GM23338 (cell line): ENCODE measurements at regions not wholly inside any gene's neighbourhood (a gene's known extent, or its start where the extent isn't known, plus 50 kb on each side); places are given as distances from the start of the nearest gene placed in this dataset.

Source experiments
- ATAC-seq: fragments of 200-7000 bp; cut with Tn5 transposase; 3 replicates; pipeline ENCODE4 v1.9.1; 2020
- DNase-seq: peaks from one replicate; pipeline ENCODE4 v3.0.0-alpha.2; 2015; ENCODE audit warnings: low spot score
- H2AFZ ChIP-seq: fragments of 200-600 bp; sonication (generic); 2 replicates; pipeline ENCODE4 v1.8.0; 2016; ENCODE audit warnings: antibody characterized with exemption, mild to moderate bottlenecking, moderate library complexity
- H3F3A ChIP-seq: fragments of 200-600 bp; sonication (generic); replicated peaks from 2 replicates; pipeline ENCODE4 v1.8.0; 2017; ENCODE audit warnings: antibody characterized with exemption, mixed run types, low read depth
- H3K27ac ChIP-seq: fragments of 200-600 bp; sonication (generic); 2 replicates; pipeline ENCODE4 v1.6.1; 2016; ENCODE audit warnings: low read depth
- H3K27me3 ChIP-seq: fragments of 200-600 bp; sonication (generic); 2 replicates; pipeline ENCODE4 v1.8.0; 2016; ENCODE audit warnings: mild to moderate bottlenecking, mixed run types, moderate library complexity; ENCODE audit not compliant: insufficient read depth
- H3K36me3 ChIP-seq: fragments of 200-600 bp; sonication (generic); 2 replicates; pipeline ENCODE4 v1.8.0; 2016; ENCODE audit warnings: mild to moderate bottlenecking; ENCODE audit not compliant: insufficient read depth
- H3K4me1 ChIP-seq: fragments of 200-600 bp; sonication (generic); 2 replicates; pipeline ENCODE4 v1.8.0; 2016; ENCODE audit warnings: mild to moderate bottlenecking, moderate library complexity; ENCODE audit not compliant: insufficient read depth
- H3K4me2 ChIP-seq: fragments of 200-600 bp; sonication (generic); 2 replicates; pipeline ENCODE4 v1.7.1; 2017; ENCODE audit warnings: mixed run types
- H3K4me3 ChIP-seq: fragments of 200-600 bp; sonication (generic); 2 replicates; pipeline ENCODE4 v1.6.1; 2016; ENCODE audit warnings: mixed run types
- H3K79me2 ChIP-seq: fragments of 200-600 bp; sonication (generic); replicated peaks from 2 replicates; pipeline ENCODE4 v1.8.0; 2017; ENCODE audit warnings: mild to moderate bottlenecking; ENCODE audit not compliant: insufficient read depth
- H3K9me2 ChIP-seq: fragments of 200-600 bp; sonication (generic); 2 replicates; pipeline ENCODE4 v1.8.0; 2017; ENCODE audit not compliant: insufficient read depth
- H4K20me1 ChIP-seq: fragments of 200-600 bp; sonication (generic); replicated peaks from 2 replicates; pipeline ENCODE4 v1.8.0; 2017; ENCODE audit warnings: mild to moderate bottlenecking; ENCODE audit not compliant: insufficient read depth
- H3K27ac Mint-ChIP-seq: 2 replicates; pipeline ENCODE4 v1.8.0; 2020; ENCODE audit warnings: inconsistent platforms, mild to moderate bottlenecking, moderate library complexity, mixed read lengths
- H3K27me3 Mint-ChIP-seq: 3 replicates; pipeline ENCODE4 v1.8.0; 2022; ENCODE audit warnings: low read depth, mild to moderate bottlenecking, moderate library complexity, mixed read lengths, inconsistent platforms; ENCODE audit not compliant: insufficient read depth, poor library complexity
- H3K36me3 Mint-ChIP-seq: 3 replicates; pipeline ENCODE4 v1.8.0; 2021; ENCODE audit warnings: low read depth, mild to moderate bottlenecking, inconsistent platforms, moderate library complexity, mixed read lengths
- H3K4me1 Mint-ChIP-seq: 3 replicates; pipeline ENCODE4 v1.8.0; 2020; ENCODE audit warnings: mild to moderate bottlenecking, inconsistent platforms, mixed read lengths
- H3K4me3 Mint-ChIP-seq: 3 replicates; pipeline ENCODE4 v1.8.0; 2021; ENCODE audit warnings: moderate library complexity, mild to moderate bottlenecking, inconsistent platforms, mixed read lengths
- H3K9me3 Mint-ChIP-seq: 3 replicates; pipeline ENCODE4 v1.8.0; 2020; ENCODE audit warnings: moderate library complexity, mild to moderate bottlenecking, inconsistent platforms, mixed read lengths
- EZH2 ChIP-seq: fragments of 200-600 bp; sonication (generic); IDR thresholded peaks from one replicate; pipeline ENCODE4 v1.8.0; 2017; ENCODE audit warnings: antibody characterized with exemption, mild to moderate bottlenecking, low read depth; ENCODE audit not compliant: unreplicated experiment
- EZH2phosphoT487 ChIP-seq: fragments of 200-600 bp; sonication (generic); IDR thresholded peaks from one replicate; pipeline ENCODE4 v1.8.1; 2018; ENCODE audit warnings: antibody characterized with exemption; ENCODE audit not compliant: unreplicated experiment
- NANOG ChIP-seq: IDR thresholded peaks from 2 replicates; pipeline ENCODE4 v1.6.1; 2016; ENCODE audit warnings: antibody characterized with exemption, borderline replicate concordance
- STAT1 ChIP-seq: IDR thresholded peaks from one replicate; pipeline ENCODE4 v1.6.1; 2016; ENCODE audit warnings: antibody characterized with exemption; ENCODE audit not compliant: unreplicated experiment
- ZNF114 ChIP-seq: fragments of 250-450 bp; sonication (Bioruptor Pico); IDR thresholded peaks from 2 replicates; pipeline ENCODE4 v1.5.0; 2020; ENCODE audit warnings: mild to moderate bottlenecking, moderate library complexity
- ZNF331 ChIP-seq: fragments of 250-450 bp; sonication (Bioruptor Pico); IDR thresholded peaks from 2 replicates; pipeline ENCODE4 v1.5.0; 2020; ENCODE audit warnings: low read depth, mild to moderate bottlenecking, moderate library complexity
- TF ChIP-seq, protein P1 (sequence below): IDR thresholded peaks from 2 replicates; pipeline ENCODE4 v1.6.1; 2016; ENCODE audit warnings: antibody characterized with exemption
- TF ChIP-seq, protein P2 (sequence below), 2 experiments: fragments of 200-600 bp in 1 of 2; sonication (generic) in 1 of 2; conservative IDR thresholded peaks; 2 replicates each; pipeline versions ENCODE4 v1.5.1 to v1.6.1; 2016 to 2017; ENCODE audit warnings: antibody characterized with exemption in 2 of 2, low read depth in 2 of 2, mild to moderate bottlenecking in 2 of 2, moderate library complexity in 1 of 2
- TF ChIP-seq, protein P3 (sequence below): fragments of 250-450 bp; sonication (Bioruptor Pico); IDR thresholded peaks from 2 replicates; pipeline ENCODE4 v1.5.0; 2020; ENCODE audit warnings: mild to moderate bottlenecking, moderate library complexity
- TF ChIP-seq, protein P4 (sequence below): IDR thresholded peaks from one replicate; pipeline ENCODE4 v1.6.1; 2018; ENCODE audit warnings: antibody characterized with exemption; ENCODE audit not compliant: unreplicated experiment

DNA sequence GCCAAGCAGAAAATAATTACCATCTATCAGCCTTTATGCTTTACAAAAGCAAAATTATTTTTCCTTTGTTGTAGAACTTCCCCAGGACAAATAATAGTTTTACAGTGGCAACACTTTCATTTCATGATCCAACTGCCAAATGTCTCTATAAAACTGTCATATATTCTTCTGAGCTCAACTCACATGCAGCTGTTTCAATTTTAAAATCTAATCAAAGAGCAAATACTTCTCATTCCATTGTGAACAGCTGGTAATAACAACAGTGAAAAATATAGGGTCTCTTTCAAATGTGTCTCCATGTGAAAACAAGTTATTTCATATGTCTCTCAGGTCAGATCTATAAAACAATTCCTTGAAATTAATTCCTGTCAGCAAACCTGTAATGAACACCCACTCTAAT lies 270.6 kb upstream of the SLC7A11 start (continued):
- TF ChIP-seq STAT1 (no peak), ZNF114 (CRISPR knock-in tag) (no peak), NANOG (no peak), EZH2phosphoT487 (no peak), ZNF331 (CRISPR knock-in tag) (no peak)
- TF ChIP-seq, protein P1, sequence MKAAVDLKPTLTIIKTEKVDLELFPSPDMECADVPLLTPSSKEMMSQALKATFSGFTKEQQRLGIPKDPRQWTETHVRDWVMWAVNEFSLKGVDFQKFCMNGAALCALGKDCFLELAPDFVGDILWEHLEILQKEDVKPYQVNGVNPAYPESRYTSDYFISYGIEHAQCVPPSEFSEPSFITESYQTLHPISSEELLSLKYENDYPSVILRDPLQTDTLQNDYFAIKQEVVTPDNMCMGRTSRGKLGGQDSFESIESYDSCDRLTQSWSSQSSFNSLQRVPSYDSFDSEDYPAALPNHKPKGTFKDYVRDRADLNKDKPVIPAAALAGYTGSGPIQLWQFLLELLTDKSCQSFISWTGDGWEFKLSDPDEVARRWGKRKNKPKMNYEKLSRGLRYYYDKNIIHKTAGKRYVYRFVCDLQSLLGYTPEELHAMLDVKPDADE: no peak
- TF ChIP-seq, protein P2, sequence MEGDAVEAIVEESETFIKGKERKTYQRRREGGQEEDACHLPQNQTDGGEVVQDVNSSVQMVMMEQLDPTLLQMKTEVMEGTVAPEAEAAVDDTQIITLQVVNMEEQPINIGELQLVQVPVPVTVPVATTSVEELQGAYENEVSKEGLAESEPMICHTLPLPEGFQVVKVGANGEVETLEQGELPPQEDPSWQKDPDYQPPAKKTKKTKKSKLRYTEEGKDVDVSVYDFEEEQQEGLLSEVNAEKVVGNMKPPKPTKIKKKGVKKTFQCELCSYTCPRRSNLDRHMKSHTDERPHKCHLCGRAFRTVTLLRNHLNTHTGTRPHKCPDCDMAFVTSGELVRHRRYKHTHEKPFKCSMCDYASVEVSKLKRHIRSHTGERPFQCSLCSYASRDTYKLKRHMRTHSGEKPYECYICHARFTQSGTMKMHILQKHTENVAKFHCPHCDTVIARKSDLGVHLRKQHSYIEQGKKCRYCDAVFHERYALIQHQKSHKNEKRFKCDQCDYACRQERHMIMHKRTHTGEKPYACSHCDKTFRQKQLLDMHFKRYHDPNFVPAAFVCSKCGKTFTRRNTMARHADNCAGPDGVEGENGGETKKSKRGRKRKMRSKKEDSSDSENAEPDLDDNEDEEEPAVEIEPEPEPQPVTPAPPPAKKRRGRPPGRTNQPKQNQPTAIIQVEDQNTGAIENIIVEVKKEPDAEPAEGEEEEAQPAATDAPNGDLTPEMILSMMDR (conservative IDR thresholded peaks at IDR 0.05; ENCODE audit: low read depth in 2 of 2): no peak

DNA sequence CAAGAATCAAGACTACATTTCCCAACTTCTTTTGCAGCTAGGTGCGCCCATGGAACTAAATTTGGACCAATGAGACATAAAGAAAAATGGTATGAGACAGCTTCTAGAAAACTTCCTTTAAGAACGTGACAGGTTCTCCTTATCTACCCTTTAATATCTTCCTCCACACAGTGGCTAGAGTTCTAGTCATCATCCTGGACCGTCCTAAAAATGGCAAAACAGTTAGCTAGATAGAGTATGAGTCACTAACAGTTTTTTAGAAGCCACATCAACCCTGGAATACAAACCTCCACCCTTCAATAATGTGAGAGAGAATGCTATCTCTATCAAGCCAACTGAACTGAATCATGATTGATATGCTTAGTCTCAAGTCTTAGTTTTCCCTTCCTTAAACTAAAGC lies 267.9 kb upstream of the SLC7A11 start:
- peaks cover 4% of the 10 kb centered on the region; the same call in 2 of the 3 replicates for H3K36me3 Mint-ChIP-seq
- no peak overlapping the region for H3K4me3 ChIP-seq
- no peak overlapping the region for H3K4me3 Mint-ChIP-seq
- H3K9me3 Mint-ChIP-seq: peaks cover 10% of the 10 kb centered on the region
- no peak overlapping the region for H3K27ac ChIP-seq
- H2AFZ ChIP-seq: no peak overlapping the region
- H3K27me3 Mint-ChIP-seq: no peaks in the 10 kb centered on the region
- H3K4me1 Mint-ChIP-seq: no peaks in the 10 kb centered on the region
- no peaks in the 10 kb centered on the region for H3K36me3 ChIP-seq
- H3K4me1 ChIP-seq: no peaks in the 10 kb centered on the region
- DNase-seq (no peak), ATAC-seq (no peak)
- no peaks in the 10 kb centered on the region for H3F3A ChIP-seq
- H4K20me1 ChIP-seq: no peaks in the 10 kb centered on the region
- 0 out of 2 replicates have a peak, but pooled peaks cover 3% of the 10 kb centered on the region for H3K9me2 ChIP-seq
- H3K4me2 ChIP-seq: no peak overlapping the region
- no peaks in the 10 kb centered on the region for H3K27me3 ChIP-seq
- H3K79me2 ChIP-seq: no peaks in the 10 kb centered on the region
- TF ChIP-seq EZH2: no peak
- TF ChIP-seq ZNF114 (CRISPR knock-in tag): no peak
- TF ChIP-seq, protein P3, sequence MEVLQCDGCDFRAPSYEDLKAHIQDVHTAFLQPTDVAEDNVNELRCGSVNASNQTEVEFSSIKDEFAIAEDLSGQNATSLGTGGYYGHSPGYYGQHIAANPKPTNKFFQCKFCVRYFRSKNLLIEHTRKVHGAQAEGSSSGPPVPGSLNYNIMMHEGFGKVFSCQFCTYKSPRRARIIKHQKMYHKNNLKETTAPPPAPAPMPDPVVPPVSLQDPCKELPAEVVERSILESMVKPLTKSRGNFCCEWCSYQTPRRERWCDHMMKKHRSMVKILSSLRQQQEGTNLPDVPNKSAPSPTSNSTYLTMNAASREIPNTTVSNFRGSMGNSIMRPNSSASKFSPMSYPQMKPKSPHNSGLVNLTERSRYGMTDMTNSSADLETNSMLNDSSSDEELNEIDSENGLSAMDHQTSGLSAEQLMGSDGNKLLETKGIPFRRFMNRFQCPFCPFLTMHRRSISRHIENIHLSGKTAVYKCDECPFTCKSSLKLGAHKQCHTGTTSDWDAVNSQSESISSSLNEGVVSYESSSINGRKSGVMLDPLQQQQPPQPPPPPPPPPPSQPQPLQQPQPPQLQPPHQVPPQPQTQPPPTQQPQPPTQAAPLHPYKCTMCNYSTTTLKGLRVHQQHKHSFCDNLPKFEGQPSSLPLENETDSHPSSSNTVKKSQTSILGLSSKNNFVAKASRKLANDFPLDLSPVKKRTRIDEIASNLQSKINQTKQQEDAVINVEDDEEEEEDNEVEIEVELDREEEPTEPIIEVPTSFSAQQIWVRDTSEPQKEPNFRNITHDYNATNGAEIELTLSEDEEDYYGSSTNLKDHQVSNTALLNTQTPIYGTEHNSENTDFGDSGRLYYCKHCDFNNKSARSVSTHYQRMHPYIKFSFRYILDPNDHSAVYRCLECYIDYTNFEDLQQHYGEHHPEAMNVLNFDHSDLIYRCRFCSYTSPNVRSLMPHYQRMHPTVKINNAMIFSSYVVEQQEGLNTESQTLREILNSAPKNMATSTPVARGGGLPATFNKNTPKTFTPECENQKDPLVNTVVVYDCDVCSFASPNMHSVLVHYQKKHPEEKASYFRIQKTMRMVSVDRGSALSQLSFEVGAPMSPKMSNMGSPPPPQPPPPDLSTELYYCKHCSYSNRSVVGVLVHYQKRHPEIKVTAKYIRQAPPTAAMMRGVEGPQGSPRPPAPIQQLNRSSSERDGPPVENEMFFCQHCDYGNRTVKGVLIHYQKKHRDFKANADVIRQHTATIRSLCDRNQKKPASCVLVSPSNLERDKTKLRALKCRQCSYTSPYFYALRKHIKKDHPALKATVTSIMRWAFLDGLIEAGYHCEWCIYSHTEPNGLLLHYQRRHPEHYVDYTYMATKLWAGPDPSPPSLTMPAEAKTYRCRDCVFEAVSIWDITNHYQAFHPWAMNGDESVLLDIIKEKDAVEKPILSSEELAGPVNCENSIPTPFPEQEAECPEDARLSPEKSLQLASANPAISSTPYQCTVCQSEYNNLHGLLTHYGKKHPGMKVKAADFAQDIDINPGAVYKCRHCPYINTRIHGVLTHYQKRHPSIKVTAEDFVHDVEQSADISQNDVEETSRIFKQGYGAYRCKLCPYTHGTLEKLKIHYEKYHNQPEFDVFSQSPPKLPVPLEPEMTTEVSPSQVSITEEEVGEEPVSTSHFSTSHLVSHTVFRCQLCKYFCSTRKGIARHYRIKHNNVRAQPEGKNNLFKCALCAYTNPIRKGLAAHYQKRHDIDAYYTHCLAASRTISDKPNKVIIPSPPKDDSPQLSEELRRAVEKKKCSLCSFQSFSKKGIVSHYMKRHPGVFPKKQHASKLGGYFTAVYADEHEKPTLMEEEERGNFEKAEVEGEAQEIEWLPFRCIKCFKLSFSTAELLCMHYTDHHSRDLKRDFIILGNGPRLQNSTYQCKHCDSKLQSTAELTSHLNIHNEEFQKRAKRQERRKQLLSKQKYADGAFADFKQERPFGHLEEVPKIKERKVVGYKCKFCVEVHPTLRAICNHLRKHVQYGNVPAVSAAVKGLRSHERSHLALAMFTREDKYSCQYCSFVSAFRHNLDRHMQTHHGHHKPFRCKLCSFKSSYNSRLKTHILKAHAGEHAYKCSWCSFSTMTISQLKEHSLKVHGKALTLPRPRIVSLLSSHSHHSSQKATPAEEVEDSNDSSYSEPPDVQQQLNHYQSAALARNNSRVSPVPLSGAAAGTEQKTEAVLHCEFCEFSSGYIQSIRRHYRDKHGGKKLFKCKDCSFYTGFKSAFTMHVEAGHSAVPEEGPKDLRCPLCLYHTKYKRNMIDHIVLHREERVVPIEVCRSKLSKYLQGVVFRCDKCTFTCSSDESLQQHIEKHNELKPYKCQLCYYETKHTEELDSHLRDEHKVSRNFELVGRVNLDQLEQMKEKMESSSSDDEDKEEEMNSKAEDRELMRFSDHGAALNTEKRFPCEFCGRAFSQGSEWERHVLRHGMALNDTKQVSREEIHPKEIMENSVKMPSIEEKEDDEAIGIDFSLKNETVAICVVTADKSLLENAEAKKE (CRISPR knock-in tag): no peak
- TF ChIP-seq, protein P4, sequence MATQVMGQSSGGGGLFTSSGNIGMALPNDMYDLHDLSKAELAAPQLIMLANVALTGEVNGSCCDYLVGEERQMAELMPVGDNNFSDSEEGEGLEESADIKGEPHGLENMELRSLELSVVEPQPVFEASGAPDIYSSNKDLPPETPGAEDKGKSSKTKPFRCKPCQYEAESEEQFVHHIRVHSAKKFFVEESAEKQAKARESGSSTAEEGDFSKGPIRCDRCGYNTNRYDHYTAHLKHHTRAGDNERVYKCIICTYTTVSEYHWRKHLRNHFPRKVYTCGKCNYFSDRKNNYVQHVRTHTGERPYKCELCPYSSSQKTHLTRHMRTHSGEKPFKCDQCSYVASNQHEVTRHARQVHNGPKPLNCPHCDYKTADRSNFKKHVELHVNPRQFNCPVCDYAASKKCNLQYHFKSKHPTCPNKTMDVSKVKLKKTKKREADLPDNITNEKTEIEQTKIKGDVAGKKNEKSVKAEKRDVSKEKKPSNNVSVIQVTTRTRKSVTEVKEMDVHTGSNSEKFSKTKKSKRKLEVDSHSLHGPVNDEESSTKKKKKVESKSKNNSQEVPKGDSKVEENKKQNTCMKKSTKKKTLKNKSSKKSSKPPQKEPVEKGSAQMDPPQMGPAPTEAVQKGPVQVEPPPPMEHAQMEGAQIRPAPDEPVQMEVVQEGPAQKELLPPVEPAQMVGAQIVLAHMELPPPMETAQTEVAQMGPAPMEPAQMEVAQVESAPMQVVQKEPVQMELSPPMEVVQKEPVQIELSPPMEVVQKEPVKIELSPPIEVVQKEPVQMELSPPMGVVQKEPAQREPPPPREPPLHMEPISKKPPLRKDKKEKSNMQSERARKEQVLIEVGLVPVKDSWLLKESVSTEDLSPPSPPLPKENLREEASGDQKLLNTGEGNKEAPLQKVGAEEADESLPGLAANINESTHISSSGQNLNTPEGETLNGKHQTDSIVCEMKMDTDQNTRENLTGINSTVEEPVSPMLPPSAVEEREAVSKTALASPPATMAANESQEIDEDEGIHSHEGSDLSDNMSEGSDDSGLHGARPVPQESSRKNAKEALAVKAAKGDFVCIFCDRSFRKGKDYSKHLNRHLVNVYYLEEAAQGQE: no peak
- no peak for TF ChIP-seq STAT1
- TF ChIP-seq ZNF331 (CRISPR knock-in tag): no peak
- TF ChIP-seq NANOG: no peak
- H3K27ac Mint-ChIP-seq: no peak overlapping the region
